Neural cell (in vitro differentiated cells): ENCODE measurements at regions not wholly inside any gene's neighbourhood (a gene's known extent, or its start where the extent isn't known, plus 50 kb on each side); places are given as distances from the start of the nearest gene placed in this dataset.

ENCODE experiments used
- H2AFZ ChIP-seq: fragments of 200-600, 300-800 bp; sonication (generic), shearing (Covaris generic); 2 replicates; pipeline ENCODE4 v1.6.0; 2014; ENCODE audit warnings: low read depth, mild to moderate bottlenecking, antibody characterized with exemption, low read length, moderate library complexity
- H3F3A ChIP-seq: fragments of 200-600 bp; shearing (Covaris generic); 2 replicates; pipeline ENCODE4 v1.6.1; 2016; ENCODE audit warnings: mild to moderate bottlenecking, moderate library complexity, mixed read lengths, antibody characterized with exemption, low read length; ENCODE audit not compliant: insufficient read depth, poor library complexity, severe bottlenecking
- H3K27ac ChIP-seq: fragments of 200-600, 300-800 bp; sonication (generic), shearing (Covaris generic); 2 replicates; pipeline ENCODE4 v1.5.1; 2014; ENCODE audit warnings: mild to moderate bottlenecking, low read length, moderate library complexity
- H3K27me3 ChIP-seq: fragments of 300-800, 200-600 bp; sonication (generic), shearing (Covaris generic); 2 replicates; pipeline ENCODE4 v1.6.0; 2014; ENCODE audit warnings: mild to moderate bottlenecking, low read depth, low read length, moderate library complexity; ENCODE audit not compliant: insufficient read depth
- H3K36me3 ChIP-seq: fragments of 300-800, 200-600 bp; sonication (generic), shearing (Covaris generic); 2 replicates; pipeline ENCODE4 v1.5.1; 2014; ENCODE audit warnings: mild to moderate bottlenecking, antibody characterized with exemption, low read length, moderate library complexity; ENCODE audit not compliant: insufficient read depth
- H3K4me2 ChIP-seq: fragments of 300-800, 200-600 bp; sonication (generic), shearing (Covaris generic); 2 replicates; pipeline ENCODE4 v1.6.0; 2014; ENCODE audit warnings: mild to moderate bottlenecking, low read length
- H3K4me3 ChIP-seq: fragments of 300-800, 200-600 bp; sonication (generic), shearing (Covaris generic); 2 replicates; pipeline ENCODE4 v1.5.1; 2014; ENCODE audit warnings: mild to moderate bottlenecking, low read length, moderate library complexity
- H3K79me2 ChIP-seq: fragments of 200-600 bp; shearing (Covaris generic); replicated peaks from 2 replicates; pipeline ENCODE4 v1.6.0; 2014; ENCODE audit warnings: mild to moderate bottlenecking, low read length, moderate library complexity; ENCODE audit not compliant: insufficient read depth
- H3K9ac ChIP-seq: fragments of 300-800, 200-600 bp; sonication (generic), shearing (Covaris generic); 2 replicates; pipeline ENCODE4 v1.6.1; 2016; ENCODE audit warnings: mild to moderate bottlenecking, low read length, mixed read lengths
- H3K9me2 ChIP-seq: fragments of 200-600 bp; shearing (Covaris generic); 2 replicates; pipeline ENCODE4 v1.6.1; 2016; ENCODE audit warnings: mild to moderate bottlenecking, low read length, mixed read lengths; ENCODE audit not compliant: insufficient read depth
- H3K9me3 ChIP-seq: fragments of 200-600, 300-800 bp; sonication (generic), shearing (Covaris generic); 2 replicates; pipeline ENCODE4 v1.6.1; 2016; ENCODE audit warnings: mild to moderate bottlenecking, mixed run types, low read length, moderate library complexity, mixed read lengths
- H4K20me1 ChIP-seq: fragments of 200-600 bp; shearing (Covaris generic); 2 replicates; pipeline ENCODE4 v1.6.1; 2016; ENCODE audit warnings: mild to moderate bottlenecking, mixed run types; ENCODE audit not compliant: insufficient read depth
- EP300 ChIP-seq: fragments of 450-650 bp; conservative IDR thresholded peaks from 2 replicates; pipeline ENCODE4 v1.6.1; 2014; ENCODE audit warnings: antibody characterized with exemption, mild to moderate bottlenecking, moderate library complexity; ENCODE audit not compliant: poor library complexity, severe bottlenecking
- EZH2 ChIP-seq: fragments of 200-600, 300-800 bp; shearing (Covaris generic), sonication (generic); IDR thresholded peaks from 2 replicates; pipeline ENCODE4 v1.6.1; 2014; ENCODE audit warnings: antibody characterized with exemption, low read length, borderline replicate concordance, mild to moderate bottlenecking; ENCODE audit not compliant: insufficient read depth, poor library complexity, severe bottlenecking
- MXI1 ChIP-seq: fragments of 450-650 bp; conservative IDR thresholded peaks from 2 replicates; pipeline ENCODE4 v1.6.1; 2014; ENCODE audit warnings: antibody characterized with exemption, mild to moderate bottlenecking; ENCODE audit not compliant: poor library complexity, severe bottlenecking
- POLR2AphosphoS5 ChIP-seq: IDR thresholded peaks from 2 replicates; pipeline ENCODE4 v1.6.1; 2012
- RAD21 ChIP-seq: fragments of 450-650 bp; conservative IDR thresholded peaks from 2 replicates; pipeline ENCODE4 v1.6.1; 2014; ENCODE audit warnings: antibody characterized with exemption, mild to moderate bottlenecking, moderate library complexity
- REST ChIP-seq: IDR thresholded peaks from 2 replicates; pipeline ENCODE4 v1.6.1; 2012; ENCODE audit warnings: borderline replicate concordance
- SMC3 ChIP-seq: fragments of 450-650 bp; conservative IDR thresholded peaks from 2 replicates; pipeline ENCODE4 v1.6.1; 2014; ENCODE audit warnings: antibody characterized with exemption, mild to moderate bottlenecking, moderate library complexity; ENCODE audit not compliant: poor library complexity
- TAF1 ChIP-seq: IDR thresholded peaks from 2 replicates; pipeline ENCODE4 v1.6.1; 2012; ENCODE audit warnings: low read depth
- TF ChIP-seq, protein P1 (sequence below): fragments of 450-650 bp; IDR thresholded peaks from 2 replicates; pipeline ENCODE4 v1.5.1; 2014; ENCODE audit warnings: antibody characterized with exemption, mild to moderate bottlenecking, moderate library complexity; ENCODE audit not compliant: poor library complexity, severe bottlenecking

GRCh38 chr3:106083207-106083606 lies 214.4 kb upstream of the CBLB start:
- Histone ChIP-seq H3K27me3 (no peaks in the 10 kb centered on the region), H3K9ac (no peak overlapping the region), H3K4me3 (no peak overlapping the region), H3K4me2 (no peak overlapping the region), H3K9me3 (no peaks in the 10 kb centered on the region), H3F3A (no peaks in the 10 kb centered on the region), H3K27ac (no peak overlapping the region), H3K36me3 (no peaks in the 10 kb centered on the region), H3K79me2 (no peaks in the 10 kb centered on the region), H3K9me2 (no peaks in the 10 kb centered on the region), H2AFZ (no peak overlapping the region), H4K20me1 (no peaks in the 10 kb centered on the region)
- TF ChIP-seq REST: no peak
- TF ChIP-seq RAD21: no peak
- TF ChIP-seq POLR2AphosphoS5: no peak
- no peak for TF ChIP-seq SMC3
- no peak for TF ChIP-seq TAF1
- no peak for TF ChIP-seq EP300
- TF ChIP-seq MXI1: no peak
- TF ChIP-seq EZH2: no peak
- TF ChIP-seq, protein P1, sequence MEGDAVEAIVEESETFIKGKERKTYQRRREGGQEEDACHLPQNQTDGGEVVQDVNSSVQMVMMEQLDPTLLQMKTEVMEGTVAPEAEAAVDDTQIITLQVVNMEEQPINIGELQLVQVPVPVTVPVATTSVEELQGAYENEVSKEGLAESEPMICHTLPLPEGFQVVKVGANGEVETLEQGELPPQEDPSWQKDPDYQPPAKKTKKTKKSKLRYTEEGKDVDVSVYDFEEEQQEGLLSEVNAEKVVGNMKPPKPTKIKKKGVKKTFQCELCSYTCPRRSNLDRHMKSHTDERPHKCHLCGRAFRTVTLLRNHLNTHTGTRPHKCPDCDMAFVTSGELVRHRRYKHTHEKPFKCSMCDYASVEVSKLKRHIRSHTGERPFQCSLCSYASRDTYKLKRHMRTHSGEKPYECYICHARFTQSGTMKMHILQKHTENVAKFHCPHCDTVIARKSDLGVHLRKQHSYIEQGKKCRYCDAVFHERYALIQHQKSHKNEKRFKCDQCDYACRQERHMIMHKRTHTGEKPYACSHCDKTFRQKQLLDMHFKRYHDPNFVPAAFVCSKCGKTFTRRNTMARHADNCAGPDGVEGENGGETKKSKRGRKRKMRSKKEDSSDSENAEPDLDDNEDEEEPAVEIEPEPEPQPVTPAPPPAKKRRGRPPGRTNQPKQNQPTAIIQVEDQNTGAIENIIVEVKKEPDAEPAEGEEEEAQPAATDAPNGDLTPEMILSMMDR: no peak

DNA sequence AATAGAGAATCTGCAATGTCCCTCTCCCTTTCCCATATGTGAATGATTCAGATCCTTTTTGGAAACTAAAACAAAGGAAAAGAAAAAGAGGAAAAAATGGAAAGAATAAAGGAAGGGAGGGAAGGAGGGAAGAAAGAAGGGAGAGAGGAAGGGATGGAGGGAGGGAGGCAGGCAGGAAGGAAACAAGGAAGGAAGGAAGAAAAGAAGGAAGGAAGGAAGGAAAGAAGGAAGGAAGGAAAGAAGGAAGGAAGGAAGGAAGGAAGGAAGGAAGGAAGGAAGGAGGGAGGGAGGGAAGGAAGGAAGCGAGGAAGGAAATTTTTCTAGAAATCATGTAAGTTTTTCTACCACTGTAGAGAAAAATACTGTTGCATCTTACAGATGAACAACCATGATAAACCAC lies 215.0 kb upstream of the CBLB start:
- Histone ChIP-seq H3K27ac (no peak overlapping the region), H3K79me2 (no peaks in the 10 kb centered on the region), H3K4me3 (no peak overlapping the region), H3K27me3 (no peaks in the 10 kb centered on the region), H3K9me3 (no peaks in the 10 kb centered on the region), H2AFZ (no peak overlapping the region), H3K4me2 (no peak overlapping the region), H3F3A (no peaks in the 10 kb centered on the region), H3K9me2 (no peaks in the 10 kb centered on the region), H3K36me3 (no peaks in the 10 kb centered on the region), H4K20me1 (no peaks in the 10 kb centered on the region), H3K9ac (no peak overlapping the region)
- TF ChIP-seq TAF1 (no peak), REST (no peak), POLR2AphosphoS5 (no peak), EZH2 (no peak), SMC3 (no peak), RAD21 (no peak), MXI1 (no peak), EP300 (no peak)
- TF ChIP-seq, protein P1: no peak
